ENCODE measurements at regions not wholly inside any gene's neighbourhood (a gene's known extent, or its start where the extent isn't known, plus 50 kb on each side); places are given as distances from the start of the nearest gene placed in this dataset.
"Not testable (repeated sequence)": the region's sequence is repeated elsewhere in the genome, so short reads cannot be mapped to it uniquely, and the experiment has no call there.

- H3K4me3 ChIP-seq (ENCODE audit: low read length); H3K27me3 ChIP-seq (ENCODE audit: control insufficient read depth, insufficient read depth, low read length); H3K9ac ChIP-seq (ENCODE audit: low read depth, low read length); H3K4me2 ChIP-seq (ENCODE audit: low read length); H3K9me3 ChIP-seq (replicated peaks; ENCODE audit: low read length); H3K36me3 ChIP-seq (ENCODE audit: insufficient read depth, low read length); H3K4me1 ChIP-seq (ENCODE audit: control insufficient read depth, insufficient read depth, low read length): not testable (repeated sequence)
These were observed 158.0 kb downstream of the ATP6V0E2 start for GRCh38 chr7:150031733-150032132.

- not testable (repeated sequence) for H3K4me2 ChIP-seq (ENCODE audit: low read length); H3K4me1 ChIP-seq (ENCODE audit: control insufficient read depth, insufficient read depth, low read length); H3K4me3 ChIP-seq (ENCODE audit: low read length); H3K9ac ChIP-seq (ENCODE audit: low read depth, low read length); H3K9me3 ChIP-seq (replicated peaks; ENCODE audit: low read length); H3K36me3 ChIP-seq (ENCODE audit: insufficient read depth, low read length); H3K27me3 ChIP-seq (ENCODE audit: control insufficient read depth, insufficient read depth, low read length)
These were observed 159.9 kb downstream of the ATP6V0E2 start for GRCh38 chr7:150033711-150034110.

- H3K27me3 ChIP-seq (ENCODE audit: control insufficient read depth, insufficient read depth, low read length); H3K4me2 ChIP-seq (ENCODE audit: low read length); H3K9ac ChIP-seq (ENCODE audit: low read depth, low read length); H3K4me3 ChIP-seq (ENCODE audit: low read length); H3K4me1 ChIP-seq (ENCODE audit: control insufficient read depth, insufficient read depth, low read length); H3K9me3 ChIP-seq (replicated peaks; ENCODE audit: low read length); H3K36me3 ChIP-seq (ENCODE audit: insufficient read depth, low read length): not testable (repeated sequence)
These were observed 162.0 kb downstream of the ATP6V0E2 start for GRCh38 chr7:150035769-150036168.

DNA sequence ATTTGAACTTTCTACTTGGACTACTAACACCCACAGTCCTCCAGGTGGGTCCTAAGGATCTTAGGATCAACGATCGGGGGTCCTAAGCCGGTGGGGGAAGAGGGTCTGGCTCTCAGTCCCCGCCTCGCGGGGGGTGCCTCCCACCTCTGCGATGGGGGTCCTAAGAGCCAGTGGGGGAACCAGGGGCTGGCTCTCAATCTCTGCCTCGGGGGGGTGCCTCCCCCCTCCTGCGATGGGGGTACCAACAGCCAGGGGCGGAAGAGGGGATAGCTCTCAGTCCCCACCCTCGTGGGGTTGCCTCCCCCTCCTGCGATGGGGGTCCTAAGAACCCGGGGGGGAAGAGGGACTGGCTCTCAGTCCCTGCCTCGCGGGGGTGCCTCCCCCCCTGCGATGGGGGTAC is 165.3 kb downstream of the ATP6V0E2 start:
- H3K4me2 ChIP-seq (ENCODE audit: low read length); H3K9ac ChIP-seq (ENCODE audit: low read depth, low read length); H3K36me3 ChIP-seq (ENCODE audit: insufficient read depth, low read length); H3K4me3 ChIP-seq (ENCODE audit: low read length); H3K9me3 ChIP-seq (replicated peaks; ENCODE audit: low read length); H3K4me1 ChIP-seq (ENCODE audit: control insufficient read depth, insufficient read depth, low read length); H3K27me3 ChIP-seq (ENCODE audit: control insufficient read depth, insufficient read depth, low read length): not testable (repeated sequence)

DNA sequence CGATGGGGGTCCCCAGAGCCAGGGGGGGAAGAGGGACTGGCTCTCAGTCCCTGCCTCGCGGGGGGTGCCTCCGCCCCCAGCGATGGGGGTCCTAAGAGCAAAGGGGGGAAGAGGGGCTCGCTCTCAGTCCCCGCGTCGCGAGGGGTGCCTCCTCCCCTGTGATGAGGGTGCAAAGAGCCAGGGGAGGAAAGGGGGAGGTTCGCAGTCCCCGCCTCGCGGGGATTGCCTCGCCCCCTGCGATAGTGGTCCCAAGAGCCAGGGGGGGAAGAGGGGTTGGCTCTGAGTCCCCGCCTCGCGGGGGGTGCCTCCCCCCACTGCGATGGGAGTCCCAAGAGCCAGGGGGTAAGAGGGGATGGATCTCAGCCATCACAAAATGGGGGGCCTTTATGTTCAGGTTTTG is 168.5 kb downstream of the ATP6V0E2 start:
- H3K9ac ChIP-seq (ENCODE audit: low read depth, low read length); H3K4me2 ChIP-seq (ENCODE audit: low read length); H3K9me3 ChIP-seq (replicated peaks; ENCODE audit: low read length); H3K27me3 ChIP-seq (ENCODE audit: control insufficient read depth, insufficient read depth, low read length); H3K36me3 ChIP-seq (ENCODE audit: insufficient read depth, low read length); H3K4me3 ChIP-seq (ENCODE audit: low read length); H3K4me1 ChIP-seq (ENCODE audit: control insufficient read depth, insufficient read depth, low read length): not testable (repeated sequence)

DNA sequence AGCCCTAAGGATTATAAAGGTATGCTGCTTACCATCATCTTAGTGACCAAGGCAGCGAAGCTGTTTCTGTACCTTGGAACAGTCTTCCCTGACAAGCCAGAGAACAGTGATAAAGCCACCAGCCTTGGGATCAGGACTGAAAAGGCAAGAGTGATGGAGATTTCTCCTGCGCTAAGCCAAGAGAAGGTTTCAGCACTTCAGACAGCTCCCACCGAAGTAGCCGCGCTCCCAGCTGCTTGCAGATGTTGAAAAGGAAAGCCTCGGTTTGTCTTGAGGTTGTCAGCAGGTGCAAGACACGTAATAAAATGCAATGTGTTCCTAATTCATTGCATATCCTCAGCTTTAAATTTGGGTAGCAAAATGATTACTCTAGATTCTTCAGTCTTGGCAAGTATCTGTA is 171.0 kb downstream of the ATP6V0E2 start:
- not testable (repeated sequence) for H3K4me2 ChIP-seq (ENCODE audit: low read length); H3K27me3 ChIP-seq (ENCODE audit: control insufficient read depth, insufficient read depth, low read length); H3K4me1 ChIP-seq (ENCODE audit: control insufficient read depth, insufficient read depth, low read length); H3K9ac ChIP-seq (ENCODE audit: low read depth, low read length); H3K9me3 ChIP-seq (replicated peaks; ENCODE audit: low read length); H3K36me3 ChIP-seq (ENCODE audit: insufficient read depth, low read length); H3K4me3 ChIP-seq (ENCODE audit: low read length)

- H3K27me3 ChIP-seq (ENCODE audit: control insufficient read depth, insufficient read depth, low read length); H3K4me2 ChIP-seq (ENCODE audit: low read length); H3K9ac ChIP-seq (ENCODE audit: low read depth, low read length); H3K4me3 ChIP-seq (ENCODE audit: low read length); H3K9me3 ChIP-seq (replicated peaks; ENCODE audit: low read length); H3K36me3 ChIP-seq (ENCODE audit: insufficient read depth, low read length); H3K4me1 ChIP-seq (ENCODE audit: control insufficient read depth, insufficient read depth, low read length): not testable (repeated sequence)
These were observed 171.8 kb downstream of the ATP6V0E2 start for GRCh38 chr7:150045596-150045995.

GRCh38 chr7:150046290-150047194 is 172.8 kb downstream of the ATP6V0E2 start:
- not testable (repeated sequence) for H3K4me3 ChIP-seq (ENCODE audit: low read length); H3K27me3 ChIP-seq (ENCODE audit: control insufficient read depth, insufficient read depth, low read length); H3K9ac ChIP-seq (ENCODE audit: low read depth, low read length); H3K9me3 ChIP-seq (replicated peaks; ENCODE audit: low read length); H3K36me3 ChIP-seq (ENCODE audit: insufficient read depth, low read length); H3K4me1 ChIP-seq (ENCODE audit: control insufficient read depth, insufficient read depth, low read length); H3K4me2 ChIP-seq (ENCODE audit: low read length)

GRCh38 chr7:150047329-150047728 is 173.6 kb downstream of the ATP6V0E2 start:
- H3K4me1 ChIP-seq (ENCODE audit: control insufficient read depth, insufficient read depth, low read length); H3K9ac ChIP-seq (ENCODE audit: low read depth, low read length); H3K27me3 ChIP-seq (ENCODE audit: control insufficient read depth, insufficient read depth, low read length); H3K9me3 ChIP-seq (replicated peaks; ENCODE audit: low read length); H3K4me2 ChIP-seq (ENCODE audit: low read length); H3K36me3 ChIP-seq (ENCODE audit: insufficient read depth, low read length); H3K4me3 ChIP-seq (ENCODE audit: low read length): not testable (repeated sequence)

- H3K4me1 ChIP-seq (ENCODE audit: control insufficient read depth, insufficient read depth, low read length); H3K4me3 ChIP-seq (ENCODE audit: low read length); H3K9ac ChIP-seq (ENCODE audit: low read depth, low read length); H3K36me3 ChIP-seq (ENCODE audit: insufficient read depth, low read length); H3K27me3 ChIP-seq (ENCODE audit: control insufficient read depth, insufficient read depth, low read length); H3K9me3 ChIP-seq (replicated peaks; ENCODE audit: low read length): not testable (repeated sequence)
- H3K4me2 ChIP-seq (ENCODE audit: low read length), result peak overlapping the region; percentile 15
These were observed 174.0 kb downstream of the ATP6V0E2 start for GRCh38 chr7:150047772-150048171.

DNA sequence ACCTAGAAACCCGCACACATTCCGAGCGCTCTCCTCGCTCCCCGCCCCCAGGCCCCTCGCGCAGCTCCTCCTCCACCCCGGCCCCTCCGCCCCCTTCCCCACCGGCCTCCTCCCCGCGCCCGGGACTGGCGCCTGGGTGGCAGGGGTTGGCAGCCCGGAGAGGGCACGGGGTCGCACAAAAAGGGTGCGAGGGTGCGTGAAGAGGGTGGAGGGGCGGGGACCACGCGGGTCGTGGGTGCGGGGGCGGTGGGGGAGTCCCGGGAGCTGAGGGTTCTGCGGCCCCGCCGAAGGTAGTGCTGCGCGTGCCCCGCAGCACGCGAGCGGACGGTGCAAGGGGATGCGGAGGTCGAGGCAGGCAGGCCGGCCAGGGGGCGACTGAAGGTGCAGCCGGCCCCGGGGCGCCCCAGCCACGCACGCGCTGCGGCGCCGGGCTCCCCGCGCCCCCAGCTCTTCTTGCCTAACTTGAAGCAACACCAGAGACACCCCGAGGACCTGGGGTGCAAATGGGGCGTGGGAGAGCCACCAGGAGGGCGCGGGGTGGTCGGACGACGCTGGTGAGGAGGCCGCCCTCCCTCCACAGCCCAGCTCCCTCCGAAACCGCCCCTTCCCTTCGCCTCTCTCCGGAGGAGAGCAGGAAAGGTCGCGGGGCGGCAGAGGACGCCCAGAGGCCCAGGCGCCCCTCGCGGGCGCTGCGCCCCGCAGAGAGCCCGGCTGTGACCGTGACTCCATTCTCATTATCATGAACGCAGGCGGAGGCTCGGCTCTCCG is 174.7 kb downstream of the ATP6V0E2 start:
- H3K9ac ChIP-seq (ENCODE audit: low read depth, low read length); H3K36me3 ChIP-seq (ENCODE audit: insufficient read depth, low read length); H3K4me1 ChIP-seq (ENCODE audit: control insufficient read depth, insufficient read depth, low read length); H3K4me3 ChIP-seq (ENCODE audit: low read length); H3K9me3 ChIP-seq (replicated peaks; ENCODE audit: low read length); H3K4me2 ChIP-seq (ENCODE audit: low read length); H3K27me3 ChIP-seq (ENCODE audit: control insufficient read depth, insufficient read depth, low read length): not testable (repeated sequence)
